Right atrium auricular region (tissue), 2 donors: ENCODE measurements at regions not wholly inside any gene's neighbourhood (a gene's known extent, or its start where the extent isn't known, plus 50 kb on each side); places are given as distances from the start of the nearest gene placed in this dataset.

ENCODE experiments used
- DNase-seq: peaks from one replicate; pipeline ENCODE4 v3.0.0-alpha.2; 2019; ENCODE audit warnings: low spot score
- H3K27ac ChIP-seq, 2 donors: fragments of 200-600 bp; sonication (generic); 1 replicate in 1 of 2; 2 replicates in 1 of 2; pipeline ENCODE4 v1.5.1; 2016 to 2019
- H3K27me3 ChIP-seq, 2 donors: fragments of 200-600 bp; sonication (generic); one replicate each; pipeline versions ENCODE4 v1.5.1 to v1.6.0; 2017 to 2019
- H3K36me3 ChIP-seq: fragments of 200-600 bp; sonication (generic); one replicate; pipeline ENCODE4 v1.5.1; 2016
- H3K4me1 ChIP-seq, 2 donors: fragments of 200-600 bp; sonication (generic); one replicate each; pipeline versions ENCODE4 v1.5.1 to v1.6.0; 2017 to 2019
- H3K4me3 ChIP-seq, 2 donors: fragments of 200-600 bp; sonication (generic); 1 replicate in 1 of 2; 2 replicates in 1 of 2; pipeline ENCODE4 v1.5.1; 2017 to 2019; ENCODE audit warnings: mild to moderate bottlenecking in 1 of 2, moderate library complexity in 1 of 2
- H3K9me3 ChIP-seq, 2 donors: fragments of 200-600 bp; sonication (generic); one replicate each; pipeline ENCODE4 v1.5.1; 2019
- TF ChIP-seq, protein P1 (sequence below), 2 donors: fragments of 200-600 bp; sonication (generic); IDR thresholded peaks; one replicate each; pipeline ENCODE4 v1.5.1; 2019; ENCODE audit warnings: antibody characterized with exemption in 2 of 2

DNA sequence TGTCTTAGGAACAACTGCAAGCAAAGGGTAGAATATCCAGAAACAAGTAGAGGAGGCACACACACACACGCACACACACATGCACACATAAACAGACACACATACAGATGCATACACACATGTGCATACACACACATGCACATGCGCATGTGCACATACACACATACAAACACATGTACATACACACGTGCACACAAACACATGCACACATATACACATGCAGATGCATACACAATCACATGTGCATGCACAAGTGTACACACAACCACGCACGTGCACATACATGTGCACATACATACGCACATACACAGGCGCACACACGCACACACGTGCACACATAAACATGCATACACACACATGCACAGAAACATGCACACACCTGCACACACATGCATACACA, 206.5 kb upstream of the OPRM1 start:
- Histone ChIP-seq H3K4me3 (no peak overlapping the region), H3K36me3 (no peaks in the 10 kb centered on the region), H3K4me1 (no peaks in the 10 kb centered on the region), H3K27ac (no peak overlapping the region), H3K9me3 (no peaks in the 10 kb centered on the region), H3K27me3 (no peaks in the 10 kb centered on the region)
- DNase-seq = no peak
- TF ChIP-seq, protein P1, sequence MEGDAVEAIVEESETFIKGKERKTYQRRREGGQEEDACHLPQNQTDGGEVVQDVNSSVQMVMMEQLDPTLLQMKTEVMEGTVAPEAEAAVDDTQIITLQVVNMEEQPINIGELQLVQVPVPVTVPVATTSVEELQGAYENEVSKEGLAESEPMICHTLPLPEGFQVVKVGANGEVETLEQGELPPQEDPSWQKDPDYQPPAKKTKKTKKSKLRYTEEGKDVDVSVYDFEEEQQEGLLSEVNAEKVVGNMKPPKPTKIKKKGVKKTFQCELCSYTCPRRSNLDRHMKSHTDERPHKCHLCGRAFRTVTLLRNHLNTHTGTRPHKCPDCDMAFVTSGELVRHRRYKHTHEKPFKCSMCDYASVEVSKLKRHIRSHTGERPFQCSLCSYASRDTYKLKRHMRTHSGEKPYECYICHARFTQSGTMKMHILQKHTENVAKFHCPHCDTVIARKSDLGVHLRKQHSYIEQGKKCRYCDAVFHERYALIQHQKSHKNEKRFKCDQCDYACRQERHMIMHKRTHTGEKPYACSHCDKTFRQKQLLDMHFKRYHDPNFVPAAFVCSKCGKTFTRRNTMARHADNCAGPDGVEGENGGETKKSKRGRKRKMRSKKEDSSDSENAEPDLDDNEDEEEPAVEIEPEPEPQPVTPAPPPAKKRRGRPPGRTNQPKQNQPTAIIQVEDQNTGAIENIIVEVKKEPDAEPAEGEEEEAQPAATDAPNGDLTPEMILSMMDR (IDR thresholded peaks at IDR 0.05) = no peak

DNA sequence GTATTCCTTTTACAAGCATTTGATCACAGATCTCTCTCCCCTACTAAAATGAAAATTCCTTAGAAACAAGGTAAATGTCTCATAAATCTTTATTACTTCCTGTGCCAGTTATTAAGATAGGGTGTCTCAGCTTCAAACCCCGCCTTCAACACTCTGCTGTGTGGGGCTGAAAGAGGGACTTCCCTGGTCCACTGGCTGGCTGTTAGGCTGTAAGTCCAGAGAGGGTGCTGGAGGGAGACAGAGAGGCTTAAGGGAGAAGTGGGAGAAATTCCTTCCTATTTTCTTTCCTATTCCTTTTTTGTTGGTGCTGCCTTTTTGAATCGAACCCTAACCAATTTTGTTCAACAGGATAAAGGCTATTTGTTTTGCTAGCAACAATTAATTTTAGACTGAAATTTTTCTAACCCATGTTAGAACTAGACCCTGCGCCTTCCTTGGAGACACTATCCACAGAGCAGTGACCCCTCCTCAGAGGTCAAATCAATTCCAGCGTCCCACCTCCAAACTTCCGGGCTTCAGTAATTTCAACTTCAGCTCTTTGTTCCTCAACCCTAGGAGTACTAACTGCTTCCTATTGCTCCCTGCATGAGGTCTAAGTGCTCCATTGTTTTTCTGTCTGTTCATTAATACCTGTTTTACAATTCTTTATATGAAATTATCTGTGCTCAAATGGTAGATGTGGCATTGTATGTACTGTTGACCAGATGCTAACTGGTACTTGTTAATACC, 207.5 kb upstream of the OPRM1 start:
- Histone ChIP-seq H3K27me3 (no peaks in the 10 kb centered on the region), H3K4me1 (no peaks in the 10 kb centered on the region), H3K4me3 (no peak overlapping the region), H3K27ac (no peak overlapping the region), H3K36me3 (no peaks in the 10 kb centered on the region), H3K9me3 (no peaks in the 10 kb centered on the region)
- TF ChIP-seq, protein P1 (IDR thresholded peaks at IDR 0.05) = no peak
- DNase-seq = no peak

DNA sequence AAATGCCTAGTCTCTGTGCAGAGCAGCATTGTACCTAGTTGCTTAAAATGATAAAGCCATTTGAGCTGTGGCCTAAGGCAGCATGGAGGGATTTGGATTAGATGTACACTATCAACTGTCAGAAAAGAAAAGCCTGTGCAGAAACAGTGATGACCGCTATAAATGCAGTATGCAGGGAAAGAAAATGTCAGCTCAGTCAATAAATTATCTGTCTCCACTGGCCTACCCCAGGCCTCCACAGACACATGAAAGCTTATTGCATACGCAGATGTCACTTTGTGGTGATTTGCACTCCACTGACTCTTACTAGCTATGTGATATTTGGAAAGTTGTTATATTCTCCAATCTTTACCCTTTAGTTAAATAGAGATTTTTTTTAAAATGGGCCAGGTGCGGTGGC, 221.9 kb upstream of the OPRM1 start:
- no peak overlapping the region for H3K4me3 ChIP-seq
- no peaks in the 10 kb centered on the region for H3K36me3 ChIP-seq
- no peak overlapping the region for H3K27ac ChIP-seq
- no peak for DNase-seq
- TF ChIP-seq, protein P1 (IDR thresholded peaks at IDR 0.05) = no peak
- no peaks in the 10 kb centered on the region for H3K27me3 ChIP-seq
- H3K9me3 ChIP-seq = peaks cover 0 to 16% of the 10 kb centered on the region in 2 donors
- H3K4me1 ChIP-seq = no peaks in the 10 kb centered on the region

DNA sequence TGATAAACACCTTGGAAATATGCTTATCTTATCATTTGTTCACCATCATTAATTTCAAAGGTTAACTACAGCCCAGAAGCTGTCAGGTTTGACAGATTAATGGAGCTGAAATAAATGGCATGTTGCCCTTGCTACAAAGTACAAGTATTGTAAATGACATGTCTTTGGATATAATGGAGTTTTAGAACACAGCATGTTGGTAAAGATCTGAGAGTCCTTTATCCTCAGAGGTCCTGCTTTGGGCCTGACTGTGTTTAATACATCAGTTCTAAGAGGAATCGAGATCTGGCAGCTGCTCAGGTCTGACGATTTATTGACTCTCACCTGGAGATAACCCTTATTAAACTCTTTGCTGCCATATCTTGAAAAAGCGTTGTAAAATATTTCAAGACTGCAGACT, 222.7 kb upstream of the OPRM1 start:
- Histone ChIP-seq H3K27ac (no peak overlapping the region), H3K27me3 (no peaks in the 10 kb centered on the region), H3K9me3 (peaks cover 0 to 16% of the 10 kb centered on the region in 2 donors), H3K4me1 (no peaks in the 10 kb centered on the region), H3K36me3 (no peaks in the 10 kb centered on the region), H3K4me3 (no peak overlapping the region)
- DNase-seq = no peak
- TF ChIP-seq, protein P1 (IDR thresholded peaks at IDR 0.05) = no peak

DNA sequence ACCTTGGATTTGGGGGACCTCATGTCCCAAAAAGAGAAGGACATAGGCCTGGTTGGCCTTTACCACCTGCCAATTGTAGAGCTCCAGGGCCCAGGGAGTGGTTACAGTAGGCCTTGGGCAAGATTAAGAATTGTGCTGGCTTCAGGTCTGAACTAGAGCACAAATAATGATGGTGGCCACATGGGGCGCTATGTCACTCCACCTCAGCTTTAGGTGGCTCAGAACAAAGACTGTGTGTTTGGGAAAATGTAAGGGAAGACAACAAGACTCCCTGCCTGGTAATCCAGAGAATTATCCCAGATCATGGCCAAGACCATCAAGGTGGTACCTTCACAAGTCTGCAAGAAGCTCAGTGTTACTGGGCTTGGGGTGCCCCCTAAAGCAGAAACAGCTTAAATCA, 224.9 kb upstream of the OPRM1 start:
- H3K36me3 ChIP-seq = no peaks in the 10 kb centered on the region
- H3K27me3 ChIP-seq = no peaks in the 10 kb centered on the region
- no peak overlapping the region for H3K27ac ChIP-seq
- TF ChIP-seq, protein P1 (IDR thresholded peaks at IDR 0.05) = no peak
- DNase-seq = no peak
- peaks cover 0 to 16% of the 10 kb centered on the region in 2 donors for H3K9me3 ChIP-seq
- H3K4me3 ChIP-seq = no peak overlapping the region
- H3K4me1 ChIP-seq = no peaks in the 10 kb centered on the region
